ENCODE measurements at regions not wholly inside any gene's neighbourhood (a gene's known extent, or its start where the extent isn't known, plus 50 kb on each side); places are given as distances from the start of the nearest gene placed in this dataset.
"Not testable (repeated sequence)": the region's sequence is repeated elsewhere in the genome, so short reads cannot be mapped to it uniquely, and the experiment has no call there.

- H3K36me3 Mint-ChIP-seq (ENCODE audit: insufficient read depth in 1 of 3, low read depth in 3 of 3) = no peaks in the 10 kb centered on the region; a peak in 1 of 7 replicates
- Histone ChIP-seq H3K4ac (ENCODE audit: low read depth, low read length) (no peak overlapping the region), H3K4me1 (ENCODE audit: insufficient read depth, low read length) (no peaks in the 10 kb centered on the region), H2AFZ (ENCODE audit: low read length) (no peak overlapping the region), H4K20me1 (ENCODE audit: control insufficient read depth, insufficient read depth, insufficient read length) (no peaks in the 10 kb centered on the region), H3K9me3 (ENCODE audit: control insufficient read depth, low read depth, low read length) (no peaks in the 10 kb centered on the region), H2BK20ac (ENCODE audit: low read depth, low read length, poor library complexity, severe bottlenecking) (no peak overlapping the region), H3T11ph (ENCODE audit: low read length) (no peak overlapping the region), H3K14ac (ENCODE audit: insufficient read depth, low read length) (no peak overlapping the region), H3K23ac (ENCODE audit: insufficient read length, low read depth, low read length) (no peak overlapping the region), H3K27me3 (ENCODE audit: insufficient read depth, low read length) (no peaks in the 10 kb centered on the region), H3K9ac (ENCODE audit: extremely low read depth, insufficient read length, low read length) (no peak overlapping the region), H3K4me2 (ENCODE audit: insufficient read depth, insufficient read length, low read length) (no peak overlapping the region), H3K56ac (ENCODE audit: insufficient read length, low read depth, low read length) (no peak overlapping the region), H4K5ac (ENCODE audit: insufficient read length, low read depth, low read length) (no peak overlapping the region), H3K79me2 (ENCODE audit: insufficient read depth, low read length) (no peaks in the 10 kb centered on the region), H4K8ac (replicated peaks; ENCODE audit: insufficient read length, low read depth, low read length) (no peak overlapping the region), H2AK5ac (ENCODE audit: insufficient read length, low read length) (no peak overlapping the region), H3K18ac (ENCODE audit: insufficient read length, low read depth, low read length) (no peak overlapping the region), H2BK12ac (ENCODE audit: insufficient read length, low read depth, low read length) (no peak overlapping the region), H4K91ac (ENCODE audit: insufficient read length, low read depth, low read length) (no peak overlapping the region), H3K23me2 (ENCODE audit: insufficient read length, low read depth, low read length, poor library complexity, severe bottlenecking) (no peaks in the 10 kb centered on the region), H2BK120ac (ENCODE audit: low read depth, low read length, poor library complexity, severe bottlenecking) (no peak overlapping the region), H3K79me1 (ENCODE audit: insufficient read depth, low read depth, low read length, poor library complexity, severe bottlenecking) (no peaks in the 10 kb centered on the region), H3K27ac (ENCODE audit: insufficient read length, low read depth, low read length) (no peak overlapping the region), H2BK5ac (ENCODE audit: insufficient read length, low read length) (no peak overlapping the region), H2BK15ac (ENCODE audit: low read depth, low read length) (no peak overlapping the region)
- no CpG with 5 or more reads among the region's 2 CpGs for WGBS (ENCODE audit: extremely low coverage, insufficient read length, low lambda C conversion rate)
- DNase-seq = no peak
- peaks cover 7 to 17% of the 10 kb centered on the region in 2 experiments for H3K4me1 Mint-ChIP-seq
- peaks cover 38% of the 10 kb centered on the region for H3K27me3 Mint-ChIP-seq (ENCODE audit: low read depth)
- H3K27ac Mint-ChIP-seq = no peak overlapping the region
- TF ChIP-seq CTCF (conservative IDR thresholded peaks at IDR 0.05) = no peak
- H3K4me3 Mint-ChIP-seq = no peak overlapping the region
- peaks cover 14% of the 10 kb centered on the region in 2 experiments; a peak in 4 of 5 replicates for H3K9me3 Mint-ChIP-seq
Observed at GRCh38 chr9:33731625-33732024, 63.7 kb upstream of the PRSS3 start.

- H3K56ac ChIP-seq (ENCODE audit: insufficient read length, low read depth, low read length); H3T11ph ChIP-seq (ENCODE audit: low read length); H2BK5ac ChIP-seq (ENCODE audit: insufficient read length, low read length); H3K79me2 ChIP-seq (ENCODE audit: insufficient read depth, low read length); H4K5ac ChIP-seq (ENCODE audit: insufficient read length, low read depth, low read length); H3K4ac ChIP-seq (ENCODE audit: low read depth, low read length); H4K8ac ChIP-seq (replicated peaks; ENCODE audit: insufficient read length, low read depth, low read length); H3K23me2 ChIP-seq (ENCODE audit: insufficient read length, low read depth, low read length, poor library complexity, severe bottlenecking); H2BK120ac ChIP-seq (ENCODE audit: low read depth, low read length, poor library complexity, severe bottlenecking); H2AFZ ChIP-seq (ENCODE audit: low read length); H4K20me1 ChIP-seq (ENCODE audit: control insufficient read depth, insufficient read depth, insufficient read length); H2BK12ac ChIP-seq (ENCODE audit: insufficient read length, low read depth, low read length); H3K27me3 ChIP-seq (ENCODE audit: insufficient read depth, low read length); H3K18ac ChIP-seq (ENCODE audit: insufficient read length, low read depth, low read length); H3K4me3 Mint-ChIP-seq; H2BK15ac ChIP-seq (ENCODE audit: low read depth, low read length); H2BK20ac ChIP-seq (ENCODE audit: low read depth, low read length, poor library complexity, severe bottlenecking); H3K27ac ChIP-seq (ENCODE audit: insufficient read length, low read depth, low read length); H3K23ac ChIP-seq (ENCODE audit: insufficient read length, low read depth, low read length); H3K79me1 ChIP-seq (ENCODE audit: insufficient read depth, low read depth, low read length, poor library complexity, severe bottlenecking); H3K14ac ChIP-seq (ENCODE audit: insufficient read depth, low read length); H3K9me3 Mint-ChIP-seq; H3K36me3 Mint-ChIP-seq (ENCODE audit: insufficient read depth in 1 of 3, low read depth in 3 of 3); H3K9me3 ChIP-seq (ENCODE audit: control insufficient read depth, low read depth, low read length); H2AK5ac ChIP-seq (ENCODE audit: insufficient read length, low read length); H4K91ac ChIP-seq (ENCODE audit: insufficient read length, low read depth, low read length); DNase-seq; H3K9ac ChIP-seq (ENCODE audit: extremely low read depth, insufficient read length, low read length); H3K4me1 ChIP-seq (ENCODE audit: insufficient read depth, low read length); H3K4me2 ChIP-seq (ENCODE audit: insufficient read depth, insufficient read length, low read length): not testable (repeated sequence)
- Mint-ChIP-seq H3K27me3 (ENCODE audit: low read depth) (peaks cover 23% of the 10 kb centered on the region), H3K27ac (peak overlapping the region in 2 of 3 experiments; percentile 4 to 61; a peak in 1 of 7 replicates), H3K4me1 (peaks cover 9 to 20% of the 10 kb centered on the region in 2 experiments)
- WGBS (ENCODE audit: extremely low coverage, insufficient read length, low lambda C conversion rate) = no CpG with 5 or more reads among the region's 5 CpGs
Observed at GRCh38 chr9:33734247-33734940, 61.0 kb upstream of the PRSS3 start.
